ENCODE measurements at regions not wholly inside any gene's neighbourhood (a gene's known extent, or its start where the extent isn't known, plus 50 kb on each side); places are given as distances from the start of the nearest gene placed in this dataset.

DNA sequence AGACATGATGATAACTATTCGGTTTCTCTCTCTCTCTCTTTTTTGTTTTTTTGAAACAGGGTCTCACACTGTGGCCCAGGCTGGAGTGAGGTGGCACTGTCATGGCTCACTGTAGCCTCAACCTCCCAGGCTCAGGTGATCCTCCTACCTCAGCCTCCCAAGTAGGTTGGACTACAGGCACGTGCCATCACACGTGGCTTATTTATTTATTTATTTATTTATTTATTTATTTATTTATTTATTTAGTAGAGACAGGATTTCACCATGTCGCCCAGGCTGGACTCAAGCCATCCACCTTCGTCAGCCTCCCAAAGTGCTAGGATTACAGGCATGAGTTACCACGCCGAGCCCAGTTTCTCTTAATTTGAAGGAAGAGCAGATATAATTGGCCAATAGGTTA, 427.9 kb upstream of the JAG1 start:
- TF ChIP-seq FOXM1 (CRISPR knock-in tag; IDR thresholded peaks at IDR 0.05) (no peak), ZNF207 (IDR thresholded peaks at IDR 0.05; ENCODE audit: borderline replicate concordance) (no peak), SALL1 (CRISPR knock-in tag; IDR thresholded peaks at IDR 0.05) (no peak)
